KBM-7 (cell line): ENCODE measurements at regions not wholly inside any gene's neighbourhood (a gene's known extent, or its start where the extent isn't known, plus 50 kb on each side); places are given as distances from the start of the nearest gene placed in this dataset.
A peak's percentile ranks its signal among the peaks of the same experiment; 100 is the strongest.

Experiments used
- DNase-seq: peaks from one replicate; pipeline ENCODE4 v3.0.0-alpha.2; 2015
- in situ Hi-C: fragments of 300-500 bp; cut with MboI; formaldehyde crosslinking; loops from 2 replicates; pipeline ENCODE4 v1.14.3; 2020; ENCODE audit warnings: low sequenced_read_pairs, low pct_unique_long_range_greater_than_20kb, mixed read lengths

DNA sequence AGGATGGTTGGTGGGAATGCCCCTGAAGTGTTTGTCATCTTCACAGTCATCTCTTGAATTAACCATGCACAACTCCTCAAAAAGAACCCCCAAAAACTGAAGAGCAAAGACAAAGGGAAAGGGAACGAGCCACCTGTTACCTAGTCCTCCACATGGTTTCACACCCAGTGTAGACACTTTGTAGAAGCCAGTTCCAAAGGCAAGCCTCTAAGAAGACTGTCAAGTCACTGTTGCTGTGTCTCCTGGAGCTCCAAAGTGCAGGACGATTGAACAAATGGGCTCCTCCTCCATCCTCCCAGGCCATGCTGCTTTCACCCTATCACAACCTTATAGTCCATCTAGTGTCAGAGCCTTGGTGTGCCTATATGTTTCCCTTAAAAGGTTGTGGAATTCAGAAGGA lies 277.6 kb upstream of the PRDM1 start:
- no peak for DNase-seq
- in situ Hi-C loops = no loop called here

- in situ Hi-C loops = no loop called here
- no peak for DNase-seq
Measured at GRCh38 chr6:105807905-105808304, 278.2 kb upstream of the PRDM1 start.

GRCh38 chr6:105806486-105806920 lies 279.6 kb upstream of the PRDM1 start:
- in situ Hi-C loops = no loop called here
- DNase-seq = no peak

DNA sequence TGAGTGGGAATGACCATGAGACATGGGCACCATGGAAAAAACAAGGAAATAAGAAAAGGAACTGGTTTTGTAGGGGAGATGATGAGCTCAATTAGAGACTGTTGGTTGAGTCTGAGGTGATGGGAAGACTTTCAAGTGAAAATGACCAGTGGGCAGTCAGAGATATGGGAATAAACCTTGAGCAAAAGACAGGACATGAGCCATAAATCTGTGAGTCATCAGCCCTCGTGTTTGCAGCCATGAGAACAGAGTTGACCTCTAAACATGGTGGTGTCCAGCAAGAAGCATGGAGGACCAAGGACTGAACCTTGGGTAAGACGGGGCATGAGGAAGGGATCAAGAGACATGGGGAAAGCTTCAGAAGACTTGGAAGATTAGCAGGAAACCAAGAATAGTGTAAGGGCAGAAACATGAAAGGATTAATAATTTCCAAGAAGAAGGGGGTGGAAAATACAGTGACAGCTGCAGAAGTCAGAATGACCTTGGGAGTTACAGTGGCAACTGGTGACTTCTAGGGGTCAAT lies 280.6 kb upstream of the PRDM1 start:
- in situ Hi-C loops = no loop called here
- DNase-seq = no peak

DNA sequence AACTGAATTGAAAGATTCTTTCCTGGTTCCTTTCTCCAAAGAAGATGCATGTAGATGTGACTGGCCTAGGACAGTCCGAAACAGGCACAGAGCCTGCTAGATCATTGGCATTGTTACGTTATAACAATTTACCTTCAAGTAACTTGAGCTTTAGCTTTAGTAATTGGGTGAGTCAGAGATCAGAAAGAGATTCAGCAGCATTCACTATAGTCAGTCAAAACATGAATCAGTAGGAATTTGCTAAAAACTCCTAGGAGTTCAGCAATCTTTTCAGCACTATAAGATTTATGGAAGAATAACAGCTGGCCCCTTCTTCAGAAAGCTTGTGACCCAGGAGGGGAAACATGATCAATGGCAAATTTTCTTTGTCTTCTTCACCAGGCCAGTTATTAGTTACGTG lies 281.7 kb upstream of the PRDM1 start:
- no peak for DNase-seq
- in situ Hi-C loops = no loop called here

GRCh38 chr6:105804000-105804399 lies 282.1 kb upstream of the PRDM1 start:
- in situ Hi-C loops = no loop called here
- DNase-seq = no peak

- no peak for DNase-seq
- in situ Hi-C loops = no loop called here
Measured at GRCh38 chr6:105803442-105803841, 282.7 kb upstream of the PRDM1 start.

DNA sequence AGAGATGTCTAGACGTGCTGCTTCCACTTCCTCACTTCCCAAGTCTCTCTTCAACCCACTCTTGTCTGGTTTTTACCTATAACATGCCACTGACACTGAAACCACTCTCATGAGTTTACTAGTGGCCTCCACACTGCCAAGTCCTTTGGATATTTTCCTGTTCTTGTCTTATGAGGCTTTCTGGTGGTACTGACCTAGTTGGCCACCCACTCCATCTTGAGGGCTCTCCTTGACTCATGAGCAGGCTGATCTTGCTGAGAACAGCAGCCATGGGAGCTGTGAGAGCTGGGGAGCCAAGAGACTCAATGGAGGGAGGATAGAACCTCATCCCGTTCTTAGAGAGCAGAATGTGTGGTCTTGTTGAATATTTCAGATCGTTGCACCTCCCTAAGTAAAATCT lies 283.4 kb upstream of the PRDM1 start:
- in situ Hi-C loops = no loop called here
- DNase-seq = no peak

GRCh38 chr6:105800871-105801270 lies 285.3 kb upstream of the PRDM1 start:
- no peak for DNase-seq
- in situ Hi-C loops = no loop called here

DNA sequence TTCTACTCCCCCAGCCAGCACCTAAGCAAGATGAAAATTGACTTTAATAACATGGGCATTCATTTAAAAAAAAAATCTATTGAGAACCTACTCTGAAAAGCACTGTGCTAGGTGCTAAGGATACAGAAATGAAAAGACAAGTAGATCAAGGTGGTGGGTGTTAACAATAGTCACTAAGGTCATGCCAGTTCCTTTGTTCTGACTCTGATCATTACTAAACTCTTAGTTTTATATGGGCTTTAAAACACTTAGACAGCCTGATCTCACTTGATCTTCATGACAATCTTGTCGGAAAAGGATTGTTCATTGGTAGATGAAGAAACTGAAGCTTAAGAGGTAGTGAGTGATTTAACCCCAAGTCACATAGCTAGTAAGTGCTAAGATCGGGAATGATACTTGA lies 285.7 kb upstream of the PRDM1 start:
- in situ Hi-C loops = no loop called here

DNA sequence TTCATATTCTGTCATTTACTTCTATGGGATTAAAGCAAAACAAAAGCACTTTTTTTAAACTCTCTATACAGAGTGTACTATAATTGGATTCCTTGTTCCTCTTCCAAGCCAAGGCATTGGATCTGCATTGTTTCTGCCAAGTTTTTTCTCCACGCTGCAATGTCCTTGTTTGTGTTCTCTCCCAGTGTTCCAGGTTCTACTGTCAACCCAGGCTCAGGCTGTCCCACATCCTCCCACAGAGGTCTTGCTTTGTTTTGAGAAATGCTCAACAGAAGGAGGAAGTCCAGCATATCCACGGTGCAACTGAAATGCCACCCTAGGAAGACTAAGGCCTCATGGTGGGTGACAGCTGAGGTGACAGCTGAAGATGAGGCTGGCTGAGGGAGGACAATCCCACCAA lies 287.1 kb upstream of the PRDM1 start:
- DNase-seq = no peak
- in situ Hi-C loops = no loop called here

More for the DNA sequence above, 285.7 kb upstream of the PRDM1 start:
- no peak for DNase-seq

DNA sequence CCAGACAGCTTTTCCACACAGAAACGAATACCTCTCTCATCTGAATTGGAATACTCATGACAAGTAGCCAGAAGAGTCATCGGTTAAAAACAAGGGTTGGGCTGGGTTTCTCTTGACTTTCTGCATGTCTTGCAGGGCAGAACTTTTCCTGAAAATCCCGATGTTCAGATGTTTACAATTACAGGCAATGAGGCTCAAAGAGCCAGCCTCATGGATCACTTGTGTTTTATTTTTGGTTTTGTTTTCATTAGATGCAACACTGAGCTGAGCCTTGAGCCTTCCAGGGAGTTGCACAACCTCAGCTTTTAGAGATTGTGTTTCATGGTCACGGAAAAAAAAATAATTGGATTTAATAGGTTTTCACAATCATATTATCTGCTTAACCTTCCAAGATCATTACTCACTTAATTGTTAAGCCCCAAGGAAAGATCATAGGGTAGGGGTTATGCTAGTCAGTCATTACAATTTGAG lies 288.1 kb upstream of the PRDM1 start:
- DNase-seq = no peak

GRCh38 chr6:105797286-105797979 lies 288.7 kb upstream of the PRDM1 start:
- in situ Hi-C loops = no loop called here

More for the DNA sequence above, 288.1 kb upstream of the PRDM1 start:
- in situ Hi-C loops = no loop called here

DNA sequence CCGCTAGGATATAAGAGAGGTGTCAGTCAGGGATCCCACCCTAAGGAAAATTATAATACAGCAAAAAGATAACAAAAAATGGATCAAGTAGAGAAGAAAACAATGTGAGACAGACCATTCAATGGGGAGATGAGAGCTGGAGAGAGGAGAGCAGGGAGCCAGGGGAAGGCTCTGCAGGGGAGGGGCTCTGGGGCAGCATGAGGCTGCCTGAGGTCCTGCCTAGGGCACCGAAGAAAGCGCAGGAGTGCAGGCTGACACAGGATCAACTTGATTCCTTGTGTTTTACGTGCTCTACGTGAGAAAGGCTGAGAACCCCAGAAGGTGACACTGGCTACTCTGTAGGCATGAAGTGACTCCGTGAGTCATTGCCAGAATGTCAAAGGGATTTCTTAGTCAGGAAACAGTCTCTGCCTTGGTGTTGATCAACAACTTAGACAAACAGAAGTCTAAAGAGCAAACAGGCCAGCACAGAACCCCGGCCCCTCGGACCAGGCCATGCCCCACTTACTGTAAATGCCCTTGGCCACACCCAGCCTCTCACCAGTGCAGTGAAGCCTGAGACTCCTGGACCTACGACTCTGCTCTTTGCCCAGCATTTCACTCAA lies 290.1 kb upstream of the PRDM1 start:
- in situ Hi-C loops = no loop called here
- DNase-seq = no peak

More at GRCh38 chr6:105797286-105797979, 288.7 kb upstream of the PRDM1 start:
- no peak for DNase-seq

- in situ Hi-C loops = no loop called here
- no peak for DNase-seq
Measured at GRCh38 chr6:105795366-105795765, 290.8 kb upstream of the PRDM1 start.

DNA sequence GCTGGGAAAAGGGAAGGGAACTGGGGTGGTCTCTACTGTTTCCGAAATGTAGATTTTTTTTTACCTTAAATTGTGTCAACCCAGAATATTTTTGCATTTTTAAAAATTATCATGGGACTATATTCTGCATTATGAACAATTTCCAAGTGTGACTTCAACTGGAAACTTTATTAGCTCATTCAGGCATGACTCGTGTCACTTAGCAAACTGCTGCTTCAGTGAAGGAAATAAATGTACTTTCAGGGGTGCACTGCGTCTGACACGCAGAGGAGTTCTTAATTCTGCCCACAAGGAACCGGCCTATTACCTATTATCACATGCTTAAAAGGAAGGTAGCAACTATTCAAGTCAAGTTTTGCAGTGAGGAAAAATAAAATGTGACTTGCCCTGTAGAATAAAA lies 291.3 kb upstream of the PRDM1 start:
- no peak for DNase-seq
- in situ Hi-C loops = no loop called here

- no peak for DNase-seq
- in situ Hi-C loops = no loop called here
Measured at GRCh38 chr6:105794239-105794638, 291.9 kb upstream of the PRDM1 start.

- DNase-seq = peak; percentile 72
- in situ Hi-C loops = no loop called here
Measured at GRCh38 chr6:105793130-105793529, 293.0 kb upstream of the PRDM1 start.

DNA sequence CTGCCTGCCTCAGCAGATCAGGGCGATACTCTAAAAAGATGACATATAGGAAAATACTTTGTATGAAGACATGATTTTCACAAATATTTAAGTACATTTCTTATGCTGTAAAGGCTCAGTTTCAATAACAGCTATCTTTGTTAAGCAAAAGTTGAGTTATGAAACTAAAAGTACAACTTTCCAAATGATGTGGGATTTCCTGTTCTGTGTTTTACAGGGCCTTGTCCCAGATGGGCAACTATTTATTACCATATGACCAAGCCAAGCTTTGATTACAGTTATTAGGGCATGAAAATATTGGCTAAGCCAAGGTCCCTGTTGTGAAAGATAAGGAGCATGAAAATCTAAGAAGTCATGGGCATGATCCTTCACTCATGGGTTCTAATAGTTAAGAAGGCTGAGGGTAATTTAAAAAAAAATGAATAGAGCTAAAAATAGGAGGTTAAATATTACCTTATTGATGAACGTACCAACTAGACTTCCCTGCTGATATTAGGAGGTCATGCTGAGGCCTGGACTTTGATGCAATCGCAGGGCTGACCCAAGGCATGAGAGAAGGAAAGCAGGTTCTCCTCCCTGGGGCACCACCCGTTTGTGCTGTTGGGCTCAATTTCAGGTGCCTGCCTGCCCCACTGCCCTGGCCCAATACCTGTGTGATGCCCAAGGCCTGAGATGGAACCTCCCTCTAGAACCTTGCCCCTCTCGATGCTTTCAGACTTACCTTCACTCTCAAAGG lies 294.4 kb upstream of the PRDM1 start:
- no peak for DNase-seq
- in situ Hi-C loops = no loop called here

- in situ Hi-C loops = no loop called here
- DNase-seq = no peak
Measured at GRCh38 chr6:105791179-105791578, 295.0 kb upstream of the PRDM1 start.
